ENCODE measurements at regions not wholly inside any gene's neighbourhood (a gene's known extent, or its start where the extent isn't known, plus 50 kb on each side); places are given as distances from the start of the nearest gene placed in this dataset.
"Not testable (repeated sequence)": the region's sequence is repeated elsewhere in the genome, so short reads cannot be mapped to it uniquely, and the experiment has no call there.

DNA sequence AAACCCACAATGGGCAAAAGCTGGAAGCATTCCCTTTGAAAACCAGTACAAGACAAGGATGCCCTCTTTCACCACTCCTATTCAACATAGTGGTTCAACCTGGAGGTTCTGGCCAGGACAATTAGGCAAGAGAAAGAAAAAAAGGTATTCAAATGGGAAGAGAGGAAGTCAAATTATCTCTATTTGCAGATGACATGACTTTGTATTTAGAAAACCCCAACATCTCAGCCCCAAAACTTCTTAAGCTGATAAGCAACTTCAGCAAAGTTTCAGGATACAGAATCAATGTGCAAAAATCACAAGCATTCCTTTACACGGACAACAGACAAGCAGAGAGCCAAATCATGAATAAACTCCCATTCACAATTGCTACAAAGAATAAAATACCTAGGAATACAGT is 246.9 kb downstream of the DMAC1 start:
- TF ChIP-seq, protein P1, sequence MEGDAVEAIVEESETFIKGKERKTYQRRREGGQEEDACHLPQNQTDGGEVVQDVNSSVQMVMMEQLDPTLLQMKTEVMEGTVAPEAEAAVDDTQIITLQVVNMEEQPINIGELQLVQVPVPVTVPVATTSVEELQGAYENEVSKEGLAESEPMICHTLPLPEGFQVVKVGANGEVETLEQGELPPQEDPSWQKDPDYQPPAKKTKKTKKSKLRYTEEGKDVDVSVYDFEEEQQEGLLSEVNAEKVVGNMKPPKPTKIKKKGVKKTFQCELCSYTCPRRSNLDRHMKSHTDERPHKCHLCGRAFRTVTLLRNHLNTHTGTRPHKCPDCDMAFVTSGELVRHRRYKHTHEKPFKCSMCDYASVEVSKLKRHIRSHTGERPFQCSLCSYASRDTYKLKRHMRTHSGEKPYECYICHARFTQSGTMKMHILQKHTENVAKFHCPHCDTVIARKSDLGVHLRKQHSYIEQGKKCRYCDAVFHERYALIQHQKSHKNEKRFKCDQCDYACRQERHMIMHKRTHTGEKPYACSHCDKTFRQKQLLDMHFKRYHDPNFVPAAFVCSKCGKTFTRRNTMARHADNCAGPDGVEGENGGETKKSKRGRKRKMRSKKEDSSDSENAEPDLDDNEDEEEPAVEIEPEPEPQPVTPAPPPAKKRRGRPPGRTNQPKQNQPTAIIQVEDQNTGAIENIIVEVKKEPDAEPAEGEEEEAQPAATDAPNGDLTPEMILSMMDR (conservative IDR thresholded peaks at IDR 0.05; ENCODE audit: low read length): not testable (repeated sequence)
- not testable (repeated sequence) for TF ChIP-seq EZH2phosphoT487 (IDR thresholded peaks at IDR 0.05; ENCODE audit: borderline replicate concordance)

Measured in Loucy (cell line).